HEK293 (cell line): ENCODE measurements at regions not wholly inside any gene's neighbourhood (a gene's known extent, or its start where the extent isn't known, plus 50 kb on each side); places are given as distances from the start of the nearest gene placed in this dataset.
A peak's percentile ranks its signal among the peaks of the same experiment; 100 is the strongest.

Experiments
- CTCF ChIA-PET: fragments of 350-600 bp; formaldehyde crosslinking; extraction: SDS; loops from one replicate; lab custom pipeline; 2021; ENCODE audit warnings: antibody characterized with exemption; lab: Yijun Ruan, JAX
- POLR2A ChIA-PET: fragments of 300-600 bp; formaldehyde crosslinking; extraction: SDS; loops from one replicate; lab custom pipeline; 2020; ENCODE audit warnings: antibody characterized with exemption, inconsistent platforms; lab: Yijun Ruan, JAX
- H3K27ac ChIP-seq: fragments of 200-500 bp; sonication (Bioruptor generic); 2 replicates; pipeline ENCODE4 v1.5.1; 2014; ENCODE audit warnings: low read depth, low read length, control low read depth, inconsistent platforms; ENCODE audit errors: extremely low read depth
- H3K36me3 ChIP-seq, 2 experiments: fragments of 200-500 bp in 1 of 2; sonication (Bioruptor generic) in 1 of 2; 1 replicate in 1 of 2; 2 replicates in 1 of 2; pipeline ENCODE4 v1.5.1; 2014 to 2017; ENCODE audit warnings: inconsistent platforms in 2 of 2, low read length in 2 of 2; ENCODE audit not compliant: control insufficient read depth in 2 of 2, insufficient read depth in 1 of 2
- H3K4me1 ChIP-seq: fragments of 200-500 bp; sonication (Bioruptor generic); 2 replicates; pipeline ENCODE4 v1.5.1; 2014; ENCODE audit warnings: mild to moderate bottlenecking, low read length, inconsistent platforms; ENCODE audit not compliant: control insufficient read depth, insufficient read depth
- H3K4me3 ChIP-seq: 2 replicates; pipeline ENCODE4 v1.5.1; 2011; ENCODE audit warnings: low read depth, mild to moderate bottlenecking, control low read depth, low read length, moderate library complexity
- H3K9me3 ChIP-seq: fragments of 200-500 bp; sonication (Bioruptor generic); 2 replicates; pipeline ENCODE4 v1.5.1; 2014; ENCODE audit warnings: low read depth, low read length, inconsistent platforms; ENCODE audit not compliant: control insufficient read depth, insufficient read depth
- KLF1 ChIP-seq: fragments of 450-650 bp; formaldehyde crosslinking; IDR thresholded peaks from 2 replicates; pipeline ENCODE4 v1.5.1; 2016; ENCODE audit warnings: missing biosample characterization, missing genetic modification characterization
- KLF10 ChIP-seq: fragments of 450-650 bp; IDR thresholded peaks from 2 replicates; pipeline ENCODE4 v1.5.1; 2018; ENCODE audit warnings: missing biosample characterization, mild to moderate bottlenecking, missing genetic modification characterization
- ZBTB10 ChIP-seq: fragments of 450-650 bp; formaldehyde crosslinking; IDR thresholded peaks from 2 replicates; pipeline ENCODE4 v1.5.1; 2016; ENCODE audit warnings: missing biosample characterization, missing genetic modification characterization
- ZBTB8A ChIP-seq: fragments of 450-650 bp; formaldehyde crosslinking; IDR thresholded peaks from 2 replicates; pipeline ENCODE4 v1.5.1; 2016; ENCODE audit warnings: missing biosample characterization, missing genetic modification characterization
- ZNF10 ChIP-seq: fragments of 450-650 bp; formaldehyde crosslinking; IDR thresholded peaks from 2 replicates; pipeline ENCODE4 v1.5.1; 2017; ENCODE audit warnings: missing biosample characterization, missing genetic modification characterization
- ZNF112 ChIP-seq: fragments of 450-650 bp; formaldehyde crosslinking; IDR thresholded peaks from 2 replicates; pipeline ENCODE4 v1.5.0; 2017; ENCODE audit warnings: missing biosample characterization, missing genetic modification characterization
- ZNF157 ChIP-seq: fragments of 450-650 bp; formaldehyde crosslinking; IDR thresholded peaks from 2 replicates; pipeline ENCODE4 v1.5.1; 2016; ENCODE audit warnings: missing biosample characterization, missing genetic modification characterization
- ZNF26 ChIP-seq: fragments of 450-650 bp; formaldehyde crosslinking; IDR thresholded peaks from 2 replicates; pipeline ENCODE4 v1.5.1; 2016; ENCODE audit warnings: missing biosample characterization, missing genetic modification characterization
- ZNF621 ChIP-seq: fragments of 450-650 bp; formaldehyde crosslinking; IDR thresholded peaks from 2 replicates; pipeline ENCODE4 v1.5.1; 2017; ENCODE audit warnings: missing biosample characterization, missing genetic modification characterization
- ZNF624 ChIP-seq: fragments of 450-650 bp; formaldehyde crosslinking; IDR thresholded peaks from 2 replicates; pipeline ENCODE4 v1.5.1; 2017; ENCODE audit warnings: missing biosample characterization, missing genetic modification characterization
- ZNF629 ChIP-seq: fragments of 450-650 bp; formaldehyde crosslinking; IDR thresholded peaks from 2 replicates; pipeline ENCODE4 v1.5.1; 2017; ENCODE audit warnings: missing biosample characterization, missing genetic modification characterization
- ZNF664 ChIP-seq: fragments of 450-650 bp; formaldehyde crosslinking; IDR thresholded peaks from 2 replicates; pipeline ENCODE4 v1.5.1; 2016; ENCODE audit warnings: missing biosample characterization, missing genetic modification characterization
- ZNF747 ChIP-seq: fragments of 450-650 bp; formaldehyde crosslinking; IDR thresholded peaks from 2 replicates; pipeline ENCODE4 v1.5.1; 2016; ENCODE audit warnings: missing biosample characterization, missing genetic modification characterization
- ZNF777 ChIP-seq: fragments of 450-650 bp; formaldehyde crosslinking; IDR thresholded peaks from 2 replicates; pipeline ENCODE4 v1.5.1; 2017; ENCODE audit warnings: missing biosample characterization, missing genetic modification characterization, borderline replicate concordance
- ZNF843 ChIP-seq: fragments of 450-650 bp; formaldehyde crosslinking; IDR thresholded peaks from 2 replicates; pipeline ENCODE4 v1.5.1; 2016; ENCODE audit warnings: missing biosample characterization, missing genetic modification characterization

- TF ChIP-seq ZBTB10 (tag by site-specific recombination) (no peak), ZNF843 (tag by site-specific recombination) (no peak)
Observed at GRCh38 chr5:115463983-115464382, 80.6 kb downstream of the FEM1C start (continued).

GRCh38 chr5:115461506-115462290, 82.9 kb downstream of the FEM1C start:
- Histone ChIP-seq H3K4me1 (no peaks in the 10 kb centered on the region), H3K27ac (no peak overlapping the region), H3K36me3 (no peaks in the 10 kb centered on the region), H3K9me3 (no peaks in the 10 kb centered on the region), H3K4me3 (no peak overlapping the region)
- peak; percentile 28; the same call in 1 of the 2 replicates for TF ChIP-seq KLF1 (tag by site-specific recombination)
- TF ChIP-seq ZBTB8A (tag by site-specific recombination), result no peak
- ChIA-PET CTCF (interaction anchor here (0.7 kb wide), 1 partner anchor 20 kb away, joined by 4 read pairs; no protein-coding TSS in a partner anchor), POLR2A (no interaction called here)

GRCh38 chr5:115461093-115461492, 83.5 kb downstream of the FEM1C start:
- H3K9me3 ChIP-seq, result no peaks in the 10 kb centered on the region
- no peak overlapping the region for H3K4me3 ChIP-seq
- no peak for TF ChIP-seq ZNF629 (tag by site-specific recombination)
- TF ChIP-seq ZNF624 (tag by site-specific recombination), result no peak
- ChIA-PET CTCF (no interaction called here), POLR2A (no interaction called here)
- no peak overlapping the region for H3K27ac ChIP-seq
- no peaks in the 10 kb centered on the region for H3K36me3 ChIP-seq
- no peaks in the 10 kb centered on the region for H3K4me1 ChIP-seq

GRCh38 chr5:115460472-115460871, 84.1 kb downstream of the FEM1C start:
- Histone ChIP-seq H3K9me3 (no peaks in the 10 kb centered on the region), H3K27ac (no peak overlapping the region), H3K4me1 (no peaks in the 10 kb centered on the region), H3K36me3 (no peaks in the 10 kb centered on the region), H3K4me3 (no peak overlapping the region)
- TF ChIP-seq ZNF777 (no peak), ZNF664 (tag by site-specific recombination) (no peak), ZNF621 (no peak), ZNF112 (tag by site-specific recombination) (no peak), ZNF747 (tag by site-specific recombination) (no peak), ZNF26 (tag by site-specific recombination) (no peak)
- ChIA-PET CTCF (no interaction called here), POLR2A (no interaction called here)

- Histone ChIP-seq H3K4me1 (no peaks in the 10 kb centered on the region), H3K27ac (no peak overlapping the region)
- TF ChIP-seq ZNF157 (tag by site-specific recombination) (no peak), KLF10 (no peak), ZNF10 (tag by site-specific recombination) (no peak)
Observed at GRCh38 chr5:115459855-115460341, 84.7 kb downstream of the FEM1C start.

More at GRCh38 chr5:115459855-115460341, 84.7 kb downstream of the FEM1C start:
- no peaks in the 10 kb centered on the region for H3K9me3 ChIP-seq
- no peak overlapping the region for H3K4me3 ChIP-seq
- ChIA-PET POLR2A (no interaction called here), CTCF (no interaction called here)
- no peaks in the 10 kb centered on the region for H3K36me3 ChIP-seq
